ENCODE measurements at regions not wholly inside any gene's neighbourhood (a gene's known extent, or its start where the extent isn't known, plus 50 kb on each side); places are given as distances from the start of the nearest gene placed in this dataset.
"Not testable (repeated sequence)": the region's sequence is repeated elsewhere in the genome, so short reads cannot be mapped to it uniquely, and the experiment has no call there.

DNA sequence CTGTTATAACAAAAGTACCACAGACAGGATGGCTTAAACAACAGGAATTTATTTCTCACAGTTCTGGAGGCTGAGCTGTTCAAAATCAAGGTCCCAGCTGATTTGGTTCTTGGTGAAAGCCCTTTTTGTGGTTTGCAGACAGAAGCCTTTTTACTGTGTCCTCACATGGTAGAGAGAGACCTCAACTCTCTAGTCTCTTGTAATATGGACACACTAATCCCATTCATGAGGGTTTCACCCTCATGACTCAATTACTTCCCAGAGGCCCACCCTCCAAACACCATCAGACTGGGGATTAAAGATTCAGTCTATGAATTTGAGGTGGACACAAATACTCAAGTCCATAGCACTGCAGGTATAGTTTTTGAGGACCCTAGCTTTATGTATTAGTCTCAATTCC lies 97.3 kb upstream of the WIPF3 start:
- H3K9me3 ChIP-seq; H3K27me3 ChIP-seq; DNase-seq; intact Hi-C loops (cut with DNase I); H3K36me3 ChIP-seq; H3K4me3 ChIP-seq; H3K4me1 ChIP-seq; H3K27ac ChIP-seq; ATAC-seq: not testable (repeated sequence)

DNA sequence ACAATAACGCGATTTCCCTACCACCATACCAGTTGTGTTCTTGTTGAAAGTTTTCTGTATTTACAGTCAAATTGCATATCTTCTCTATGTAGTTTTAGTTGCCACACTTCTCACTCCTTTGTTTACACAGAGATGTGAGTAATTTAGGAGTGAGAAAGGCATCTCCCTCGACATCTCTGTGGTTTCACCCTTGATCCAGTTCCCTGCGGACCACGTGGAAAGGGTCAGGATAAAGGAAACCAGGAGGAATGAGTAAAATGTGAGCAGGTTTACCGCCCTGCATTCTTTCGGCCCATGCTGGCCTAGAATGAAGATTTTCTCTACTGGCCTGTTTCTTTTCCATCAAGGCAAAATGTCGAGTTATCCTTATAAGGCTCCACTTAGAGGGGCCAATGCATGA lies 83.2 kb upstream of the WIPF3 start:
- H3K36me3 ChIP-seq; H3K4me3 ChIP-seq; H3K4me1 ChIP-seq; intact Hi-C loops (cut with DNase I); DNase-seq; H3K27me3 ChIP-seq; H3K9me3 ChIP-seq; H3K27ac ChIP-seq: not testable (repeated sequence)
- WGBS (ENCODE audit: insufficient coverage, low coverage, low lambda C conversion rate, missing lambda C conversion rate) = 44% methylated on average over 8 of the region's 8 CpGs
- peak in 1 of 4 donors; percentile 41 for ATAC-seq

DNA sequence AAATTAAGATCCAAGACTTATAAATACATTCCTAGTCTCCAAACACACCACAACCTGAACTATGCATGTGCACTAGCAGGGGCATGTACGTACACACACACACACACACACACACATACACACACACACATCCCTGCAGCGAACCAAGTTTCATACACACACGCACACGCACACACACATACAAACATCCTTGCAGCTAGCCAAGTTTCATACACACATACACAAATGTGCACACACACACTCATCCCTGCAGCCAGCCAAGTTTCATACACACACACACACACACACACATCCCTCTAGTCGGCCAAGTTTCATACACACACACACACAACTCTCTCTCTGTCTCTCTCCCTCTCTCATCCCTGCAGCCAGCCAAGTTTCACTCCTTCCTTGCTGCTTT lies 82.7 kb upstream of the WIPF3 start:
- no peaks in the 10 kb centered on the region for H3K4me1 ChIP-seq
- no peaks in the 10 kb centered on the region for H3K27me3 ChIP-seq
- ATAC-seq (no peak), DNase-seq (no peak)
- no peaks in the 10 kb centered on the region for H3K36me3 ChIP-seq
- H3K4me3 ChIP-seq = no peak overlapping the region
- intact Hi-C loops (cut with DNase I) = no loop called here
- no peak overlapping the region for H3K27ac ChIP-seq
- H3K9me3 ChIP-seq = no peaks in the 10 kb centered on the region
- no peak for TF ChIP-seq POLR2A (IDR thresholded peaks at IDR 0.05)
- TF ChIP-seq, protein P1, sequence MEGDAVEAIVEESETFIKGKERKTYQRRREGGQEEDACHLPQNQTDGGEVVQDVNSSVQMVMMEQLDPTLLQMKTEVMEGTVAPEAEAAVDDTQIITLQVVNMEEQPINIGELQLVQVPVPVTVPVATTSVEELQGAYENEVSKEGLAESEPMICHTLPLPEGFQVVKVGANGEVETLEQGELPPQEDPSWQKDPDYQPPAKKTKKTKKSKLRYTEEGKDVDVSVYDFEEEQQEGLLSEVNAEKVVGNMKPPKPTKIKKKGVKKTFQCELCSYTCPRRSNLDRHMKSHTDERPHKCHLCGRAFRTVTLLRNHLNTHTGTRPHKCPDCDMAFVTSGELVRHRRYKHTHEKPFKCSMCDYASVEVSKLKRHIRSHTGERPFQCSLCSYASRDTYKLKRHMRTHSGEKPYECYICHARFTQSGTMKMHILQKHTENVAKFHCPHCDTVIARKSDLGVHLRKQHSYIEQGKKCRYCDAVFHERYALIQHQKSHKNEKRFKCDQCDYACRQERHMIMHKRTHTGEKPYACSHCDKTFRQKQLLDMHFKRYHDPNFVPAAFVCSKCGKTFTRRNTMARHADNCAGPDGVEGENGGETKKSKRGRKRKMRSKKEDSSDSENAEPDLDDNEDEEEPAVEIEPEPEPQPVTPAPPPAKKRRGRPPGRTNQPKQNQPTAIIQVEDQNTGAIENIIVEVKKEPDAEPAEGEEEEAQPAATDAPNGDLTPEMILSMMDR (IDR thresholded peaks at IDR 0.05) = no peak
- WGBS (ENCODE audit: insufficient coverage, low coverage, low lambda C conversion rate, missing lambda C conversion rate) = 45% methylated on average over 5 of the region's 5 CpGs

DNA sequence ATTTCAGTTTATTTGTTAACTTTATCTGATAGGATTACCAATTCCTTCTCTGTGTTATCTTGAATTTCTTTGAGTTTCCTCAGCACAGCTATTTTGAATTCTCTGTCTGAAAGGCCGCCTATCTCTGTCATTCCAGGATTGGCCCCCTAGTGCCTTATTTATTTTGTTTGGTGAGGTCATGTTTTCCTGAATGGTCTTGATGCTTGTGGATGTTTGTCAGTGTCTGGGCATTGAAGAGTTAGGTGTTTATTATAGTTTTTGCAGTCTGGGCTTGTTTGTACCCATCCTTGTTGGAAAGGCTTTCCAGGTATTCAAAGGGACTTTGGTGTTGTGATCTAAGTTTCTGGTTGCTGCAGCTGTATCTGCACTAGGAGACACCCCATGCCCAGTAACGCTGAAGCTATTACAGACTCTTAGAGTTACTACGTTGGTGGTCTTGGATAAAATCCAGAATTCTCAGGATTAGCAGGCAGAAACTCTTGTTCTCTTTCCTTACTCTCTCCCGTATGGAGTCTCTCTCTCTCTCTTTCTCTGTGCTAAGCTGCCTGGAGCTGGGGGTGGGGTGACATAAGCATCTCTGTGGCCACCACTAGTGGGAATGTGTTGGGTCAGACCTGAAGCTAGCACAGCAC lies 76.7 kb upstream of the WIPF3 start:
- H3K4me3 ChIP-seq; DNase-seq; H3K27ac ChIP-seq; intact Hi-C loops (cut with DNase I); H3K9me3 ChIP-seq; H3K36me3 ChIP-seq; ATAC-seq; H3K4me1 ChIP-seq; H3K27me3 ChIP-seq: not testable (repeated sequence)
- 70% methylated on average over 3 of the region's 4 CpGs for WGBS (ENCODE audit: insufficient coverage, low coverage, low lambda C conversion rate, missing lambda C conversion rate)

DNA sequence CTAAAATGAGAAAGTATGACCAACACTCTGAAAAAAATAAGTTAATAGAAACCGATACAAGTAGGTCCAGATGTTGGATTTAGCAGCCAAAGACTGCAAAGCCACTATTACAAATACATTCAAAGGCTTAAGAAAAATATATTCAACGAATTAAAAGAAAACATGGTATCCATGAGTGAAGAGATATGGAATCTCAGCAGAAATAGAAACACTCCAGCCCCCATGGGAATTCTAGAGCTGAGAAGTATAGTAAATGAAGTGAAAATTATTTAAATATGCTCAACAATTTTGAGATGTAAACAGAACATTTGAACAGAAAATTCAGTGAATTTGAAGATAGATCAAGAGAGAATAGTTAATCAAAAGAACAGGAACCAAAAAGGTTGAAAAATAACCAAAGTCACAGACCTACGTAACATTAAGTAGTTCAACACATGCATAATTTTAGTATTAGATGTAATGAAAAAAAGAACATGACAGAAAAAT lies 72.0 kb upstream of the WIPF3 start:
- intact Hi-C loops (cut with DNase I) = no loop called here
- no peak overlapping the region for H3K27ac ChIP-seq
- WGBS (ENCODE audit: insufficient coverage, low coverage, low lambda C conversion rate, missing lambda C conversion rate) = 64% methylated on average over 3 of the region's 3 CpGs
- no peaks in the 10 kb centered on the region for H3K36me3 ChIP-seq
- no peaks in the 10 kb centered on the region for H3K9me3 ChIP-seq
- DNase-seq (no peak), ATAC-seq (no peak)
- H3K27me3 ChIP-seq = no peaks in the 10 kb centered on the region
- TF ChIP-seq, protein P1 (IDR thresholded peaks at IDR 0.05) = no peak
- TF ChIP-seq POLR2A (IDR thresholded peaks at IDR 0.05) = no peak
- no peak overlapping the region for H3K4me3 ChIP-seq
- H3K4me1 ChIP-seq = no peaks in the 10 kb centered on the region

DNA sequence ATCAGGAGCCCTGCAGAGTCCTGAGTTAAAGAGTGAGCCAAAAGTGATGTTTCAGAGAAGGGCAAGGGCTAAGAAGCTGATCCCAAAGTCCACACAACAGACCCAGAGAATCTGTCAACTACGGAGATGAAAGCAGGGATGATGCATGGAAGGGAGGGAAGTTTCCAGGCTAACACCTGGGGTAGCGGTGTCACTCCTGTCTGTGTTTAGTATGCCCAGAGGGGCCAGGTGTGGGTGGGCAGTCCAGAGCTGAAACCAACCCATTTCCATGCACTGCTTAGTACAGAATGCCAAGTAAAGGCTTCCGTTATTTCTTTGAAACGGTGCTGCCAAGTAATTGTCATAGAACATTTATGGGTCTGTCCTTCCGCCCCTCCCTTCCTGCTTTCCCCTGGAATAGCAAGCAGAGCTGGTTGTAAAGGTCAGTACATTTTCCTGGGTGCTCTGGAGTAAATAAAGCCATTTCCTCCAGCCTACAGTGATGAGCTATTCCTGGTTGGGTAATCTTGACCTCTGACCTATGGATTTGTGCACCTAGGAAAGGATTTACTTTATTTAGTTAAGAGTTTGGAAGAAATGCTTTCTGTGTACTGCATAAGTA lies 58.6 kb upstream of the WIPF3 start:
- H3K36me3 ChIP-seq; H3K9me3 ChIP-seq; H3K27ac ChIP-seq; H3K27me3 ChIP-seq; intact Hi-C loops (cut with DNase I); H3K4me3 ChIP-seq; DNase-seq: not testable (repeated sequence)
- 20% methylated on average over 4 of the region's 5 CpGs for whole genome bisulfite sequencing (ENCODE audit: insufficient coverage, low coverage, low lambda C conversion rate, missing lambda C conversion rate)
- peaks cover 0 to 11% (median 3%) of the 10 kb centered on the region in 4 donors for H3K4me1 ChIP-seq
- ATAC-seq = peak; percentile 78 to 98 (median 92)

Measured in right lobe of liver (tissue), 6 donors.